Activated CD8-positive, alpha-beta memory T cell treated with anti-CD3 and anti-CD28 coated beads for 48 hours (primary cell): ENCODE measurements at regions not wholly inside any gene's neighbourhood (a gene's known extent, or its start where the extent isn't known, plus 50 kb on each side); places are given as distances from the start of the nearest gene placed in this dataset.
"Not testable (repeated sequence)": the region's sequence is repeated elsewhere in the genome, so short reads cannot be mapped to it uniquely, and the experiment has no call there.

Experiments
- DNase-seq, 3 experiments: peaks; one replicate each; pipeline ENCODE4 v3.0.0-alpha.2; 2020; ENCODE audit warnings: low read depth in 2 of 3, low spot score in 2 of 3

DNA sequence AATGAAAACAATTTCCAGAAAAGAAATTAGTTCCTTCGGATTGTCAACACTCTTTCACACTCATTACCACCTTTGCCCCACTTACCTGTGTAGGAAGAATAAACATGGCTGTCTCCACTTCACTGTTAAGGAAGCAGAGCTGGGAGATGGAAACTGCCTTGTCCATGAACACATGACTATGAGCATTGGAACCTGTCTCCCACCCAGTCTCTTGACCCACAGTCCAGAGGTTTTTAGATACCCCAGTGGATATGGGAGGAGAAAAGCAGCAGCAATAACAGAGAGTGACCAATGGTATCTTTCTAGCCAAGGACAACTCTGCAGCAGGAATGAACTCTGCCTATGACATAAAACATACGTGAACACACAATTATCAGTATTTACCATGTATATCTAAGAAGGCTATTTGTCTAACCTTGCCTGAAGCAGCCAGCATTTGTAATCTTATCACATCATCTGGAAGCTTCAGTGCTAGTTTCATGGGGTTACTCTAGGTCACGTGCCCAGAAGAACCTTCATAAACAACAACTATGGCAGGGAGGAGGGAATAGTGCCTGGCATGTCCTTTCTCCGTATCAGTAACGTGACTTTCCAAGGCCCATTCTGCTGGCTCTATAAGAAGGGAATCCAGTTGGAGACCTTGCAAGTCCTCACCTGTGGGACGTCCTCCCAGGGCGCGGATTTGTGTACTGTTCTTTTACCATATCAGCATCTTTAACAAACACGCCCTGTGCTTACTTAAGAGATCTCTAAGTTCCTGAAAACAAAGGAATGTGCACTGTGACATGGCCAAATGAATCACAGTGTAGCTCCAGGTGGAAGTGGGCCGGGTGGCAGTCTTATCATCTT, 221.8 kb upstream of the UBL3 start:
- DNase-seq: no peak

DNA sequence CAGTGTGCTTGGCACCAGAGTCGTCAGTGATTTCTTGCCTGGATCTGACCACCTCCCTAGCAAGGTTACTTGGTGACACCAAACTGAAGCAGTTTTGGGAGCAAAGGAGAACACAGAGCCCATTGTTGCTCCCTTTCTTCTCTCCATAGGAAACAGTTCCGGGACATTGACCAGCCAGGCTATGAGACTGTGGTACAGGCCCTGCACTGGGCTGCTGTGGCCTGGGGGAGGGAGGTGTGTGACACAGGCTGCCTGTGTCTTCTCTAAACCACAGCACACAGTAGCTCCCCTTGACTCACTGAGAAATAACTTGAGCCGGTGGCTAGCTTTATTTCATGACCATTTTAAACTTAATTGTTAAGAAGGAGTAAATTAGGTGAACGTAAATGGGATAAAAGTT, 214.8 kb upstream of the UBL3 start:
- no peak for DNase-seq

- no peak for DNase-seq
Observed at GRCh38 chr13:30063892-30064291, 213.5 kb upstream of the UBL3 start.

DNA sequence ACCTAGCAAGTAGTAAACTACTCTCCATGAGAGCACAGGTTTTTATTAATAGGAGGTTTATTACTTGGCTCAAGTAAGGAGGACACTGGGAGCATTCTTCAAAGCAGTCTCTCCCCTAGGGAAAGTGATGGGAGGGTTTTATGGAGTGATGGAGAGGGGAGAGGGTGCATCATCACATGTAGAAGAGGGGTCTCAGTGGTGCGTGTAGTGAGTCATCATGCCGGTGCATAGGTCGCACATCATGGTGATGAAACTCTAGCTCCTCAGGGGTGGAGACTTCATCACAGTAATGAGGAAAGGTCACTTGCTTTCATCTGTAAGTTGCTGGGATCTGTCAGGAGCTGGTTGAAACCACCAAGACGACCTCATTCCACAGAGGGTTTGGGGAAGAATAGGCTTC, 210.8 kb upstream of the UBL3 start:
- DNase-seq: no peak

- DNase-seq: no peak
Observed at GRCh38 chr13:30058429-30058828, 208.0 kb upstream of the UBL3 start.

- DNase-seq: not testable (repeated sequence)
Observed at GRCh38 chr13:30054546-30054945, 204.1 kb upstream of the UBL3 start.

DNA sequence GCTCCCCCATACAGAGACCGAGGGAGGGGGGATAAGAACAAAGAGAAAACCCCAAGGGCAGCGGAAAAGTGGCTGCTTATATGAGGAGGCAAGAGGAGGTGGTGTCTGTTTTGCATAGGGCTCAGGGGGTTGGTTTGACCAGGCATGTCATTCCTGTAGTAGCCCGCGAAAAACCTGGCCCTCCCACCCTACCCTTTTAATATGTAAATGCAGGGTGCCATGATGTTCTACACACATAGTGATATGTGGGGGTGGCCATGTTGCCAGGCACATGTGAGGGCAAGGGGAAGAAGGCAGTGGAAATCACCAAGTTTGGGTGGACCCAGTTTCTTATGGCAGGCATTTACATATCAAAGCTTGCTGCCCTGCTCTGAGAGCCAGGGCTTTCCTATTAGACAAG, 203.5 kb upstream of the UBL3 start:
- no peak for DNase-seq

GRCh38 chr13:30052120-30052519, 201.7 kb upstream of the UBL3 start:
- no peak for DNase-seq

- DNase-seq: no peak
Observed at GRCh38 chr13:30051531-30052060, 201.2 kb upstream of the UBL3 start.

DNA sequence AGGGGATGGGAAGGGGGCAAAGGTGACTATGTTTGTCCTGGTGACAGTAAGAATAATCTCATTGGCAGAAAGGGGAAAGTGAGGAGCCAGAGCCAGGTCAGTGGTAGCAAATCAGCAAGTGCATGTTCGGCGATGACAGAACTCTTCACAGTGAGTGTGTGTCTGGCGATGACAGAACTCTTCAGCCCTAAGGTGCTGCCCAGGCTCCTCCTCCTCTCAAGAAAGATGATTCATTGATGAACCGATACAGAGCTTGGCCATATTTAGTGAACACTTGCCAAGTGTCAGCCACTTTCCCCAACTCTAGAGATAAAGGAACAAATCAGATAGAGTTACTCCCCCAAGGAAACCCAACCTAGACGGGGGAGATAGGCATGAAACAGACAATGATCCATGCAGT, 199.3 kb upstream of the UBL3 start:
- no peak for DNase-seq

GRCh38 chr13:30047154-30047874, 196.9 kb upstream of the UBL3 start:
- no peak for DNase-seq

DNA sequence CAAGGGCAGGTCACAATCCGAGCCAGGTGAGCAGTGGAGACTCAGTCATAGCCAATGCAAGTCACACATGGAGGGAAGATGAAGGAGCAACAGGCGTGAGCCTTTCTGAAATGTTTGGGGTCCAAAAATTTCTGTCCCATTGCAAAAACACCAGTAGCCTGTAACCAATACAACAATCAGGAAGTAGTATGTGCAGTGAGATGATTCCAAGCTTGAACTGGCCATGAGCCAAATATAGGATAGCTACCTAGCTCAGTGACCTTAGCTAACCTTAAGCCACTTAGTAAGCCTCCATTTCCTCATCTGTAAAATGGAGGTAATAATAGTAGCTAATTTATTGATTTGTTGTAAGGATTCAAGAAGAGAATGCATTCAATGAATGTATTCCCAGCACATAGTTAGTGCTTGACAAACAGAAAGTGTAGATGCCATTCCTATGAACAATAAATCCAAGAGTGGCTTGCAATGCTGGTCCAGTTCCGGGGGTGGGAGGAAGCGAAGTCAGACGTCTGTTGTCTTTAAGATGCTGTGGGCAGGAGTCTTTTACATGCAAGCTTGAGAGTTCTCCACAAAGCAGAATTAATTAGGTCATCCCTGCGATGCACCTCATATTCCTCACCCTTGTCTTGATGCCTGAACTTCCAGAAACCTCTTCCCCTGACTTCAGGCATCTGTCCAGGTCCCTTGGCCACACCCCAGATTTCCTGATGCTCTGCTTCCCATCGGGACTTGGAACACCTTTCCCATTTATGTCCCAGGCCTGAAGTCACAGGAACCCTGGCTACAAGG, 195.7 kb upstream of the UBL3 start:
- DNase-seq: no peak

GRCh38 chr13:30044932-30045331, 194.5 kb upstream of the UBL3 start:
- no peak for DNase-seq

DNA sequence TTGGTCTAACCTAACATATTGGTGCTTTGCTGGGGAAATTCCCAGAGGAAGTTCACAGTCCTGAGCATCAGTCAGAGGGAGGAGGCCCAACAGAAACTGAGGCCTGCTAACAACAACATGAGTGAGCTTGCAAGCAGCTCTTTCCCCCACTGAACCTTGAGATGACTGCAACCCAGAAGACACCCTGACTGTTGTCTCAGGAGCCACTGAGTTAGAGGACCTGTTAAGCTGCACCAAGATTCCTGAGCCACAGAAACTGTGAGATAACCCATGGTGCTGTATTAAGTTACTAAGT, 193.2 kb upstream of the UBL3 start:
- DNase-seq: no peak

- DNase-seq: no peak
Observed at GRCh38 chr13:30042891-30043630, 192.6 kb upstream of the UBL3 start.

GRCh38 chr13:30042272-30042671, 191.9 kb upstream of the UBL3 start:
- no peak for DNase-seq

DNA sequence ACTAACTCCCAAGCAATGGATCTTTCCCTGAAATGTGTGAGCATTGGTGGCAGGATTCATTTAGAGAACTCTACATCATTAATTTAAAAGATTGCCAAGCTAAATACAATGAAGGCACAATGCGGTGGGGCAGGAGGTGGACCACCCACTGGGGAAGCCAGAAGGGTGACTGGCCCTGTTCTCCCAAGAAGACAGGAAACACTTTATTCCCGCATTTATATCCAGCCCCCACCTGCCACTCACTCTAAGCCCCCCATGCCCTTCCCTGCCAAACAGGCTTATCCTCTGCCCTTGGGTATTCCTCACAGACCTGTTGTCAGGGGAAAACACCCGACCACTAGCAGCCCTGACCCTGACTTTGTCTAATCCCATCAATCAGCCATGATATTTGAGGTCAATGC, 189.1 kb upstream of the UBL3 start:
- no peak for DNase-seq

DNA sequence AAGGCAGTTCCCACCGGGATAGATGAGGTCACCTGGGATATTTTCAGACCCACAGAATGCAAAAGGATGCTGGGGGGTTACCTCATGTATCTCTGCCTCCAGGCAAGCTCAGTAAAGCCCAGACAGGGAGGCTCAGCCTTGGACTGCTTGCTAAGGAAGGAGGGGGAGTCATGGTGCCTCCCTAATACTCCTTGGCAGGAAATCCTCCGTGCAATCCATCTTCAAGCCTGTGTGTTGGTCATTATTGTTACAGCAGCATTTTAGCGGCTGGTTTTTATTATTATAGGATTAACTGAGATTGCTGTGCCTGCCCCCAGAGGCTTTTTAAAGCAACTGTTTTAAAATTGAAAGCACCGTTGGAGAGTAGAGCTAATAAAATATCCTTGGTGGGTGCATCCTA, 188.5 kb upstream of the UBL3 start:
- no peak for DNase-seq

DNA sequence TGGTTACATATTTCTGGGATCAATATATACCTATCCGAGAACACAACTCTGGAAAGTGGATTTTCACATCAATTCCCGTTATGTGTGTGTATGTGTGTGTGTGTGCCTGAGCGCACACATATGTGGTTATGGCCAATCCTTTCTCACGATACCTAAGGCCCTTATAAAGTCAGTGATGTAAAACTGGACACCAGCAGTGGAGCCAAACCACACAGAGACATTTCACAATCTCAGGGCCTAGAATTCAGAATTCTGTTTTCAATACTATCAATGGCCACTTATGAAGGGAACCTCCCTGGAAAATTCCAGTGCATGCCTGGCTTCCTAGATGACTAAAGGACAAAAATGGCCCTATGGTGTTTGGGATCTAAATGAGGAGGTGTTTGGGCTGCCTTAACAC, 187.3 kb upstream of the UBL3 start:
- DNase-seq: no peak

DNA sequence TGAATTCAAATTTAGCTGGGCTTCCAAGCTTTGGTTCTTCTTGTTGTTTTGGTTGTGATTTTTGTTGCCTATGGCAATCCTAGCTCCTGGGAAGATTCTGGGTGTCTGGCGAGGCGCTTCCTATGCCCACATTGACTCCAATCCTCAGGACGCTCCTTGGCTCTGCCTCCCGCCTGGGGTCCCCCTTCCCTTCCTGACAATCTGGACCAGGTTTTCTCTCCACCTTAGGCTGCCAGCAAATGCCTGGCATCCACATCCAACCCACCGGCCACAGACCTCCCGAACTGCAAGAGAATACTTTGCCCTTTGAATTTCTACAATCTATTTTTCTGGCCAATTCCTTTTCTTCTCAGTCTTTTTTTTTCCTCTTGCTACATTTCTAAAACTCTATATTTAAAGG, 186.9 kb upstream of the UBL3 start:
- no peak for DNase-seq

DNA sequence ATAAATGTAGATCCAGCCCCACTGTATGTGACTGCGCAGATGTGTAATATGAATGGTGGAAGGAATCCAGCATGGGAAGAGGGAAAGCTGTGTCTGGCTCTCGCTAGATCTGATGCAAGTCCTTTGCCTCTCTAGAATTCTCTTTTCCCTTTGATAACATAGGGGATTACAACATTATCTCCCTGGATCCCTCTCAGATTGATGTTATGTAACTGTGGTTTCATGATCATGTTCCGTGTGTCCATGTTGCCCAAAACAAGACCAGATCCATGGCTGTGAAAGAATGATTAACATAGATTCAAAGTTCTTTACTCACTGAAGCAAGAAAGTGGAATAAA, 184.0 kb upstream of the UBL3 start:
- no peak for DNase-seq
